SK-N-MC (cell line): ENCODE measurements at regions not wholly inside any gene's neighbourhood (a gene's known extent, or its start where the extent isn't known, plus 50 kb on each side); places are given as distances from the start of the nearest gene placed in this dataset.

Experiments used
- EZH2 ChIP-seq: fragments of 200-600 bp; sonication (generic); IDR thresholded peaks from one replicate; pipeline ENCODE4 v1.6.1; 2017; ENCODE audit warnings: antibody characterized with exemption
- FOXP2 ChIP-seq: optimal IDR thresholded peaks from 2 replicates; pipeline ENCODE3; 2011; ENCODE audit warnings: mild to moderate bottlenecking, moderate library complexity; ENCODE audit not compliant: insufficient read depth; ENCODE audit errors: extremely low read length, control extremely low read depth
- POLR2AphosphoS5 ChIP-seq: IDR thresholded peaks from 2 replicates; pipeline ENCODE4 v1.6.1; 2012; ENCODE audit warnings: mild to moderate bottlenecking, low read depth, low read length, borderline replicate concordance

DNA sequence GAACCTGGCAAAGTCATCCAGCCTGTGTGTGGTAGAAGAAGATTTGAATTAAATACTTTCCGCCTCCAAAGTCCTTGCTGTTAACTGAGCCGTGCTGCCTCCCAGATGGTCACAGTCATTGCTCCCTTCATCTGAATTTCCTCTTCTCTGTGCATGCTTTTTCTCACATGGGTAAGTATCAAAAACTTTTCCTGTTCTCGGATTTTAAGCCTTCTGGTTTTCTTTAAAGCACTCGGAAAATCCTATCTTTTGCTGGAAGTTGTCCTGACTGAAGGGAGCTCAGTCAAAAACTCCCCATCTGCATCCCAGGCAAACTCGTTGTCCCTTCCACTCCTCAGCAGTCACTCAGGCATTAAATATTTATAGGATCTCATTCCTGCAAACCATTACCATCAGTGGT, 290.0 kb upstream of the PIK3R1 start:
- TF ChIP-seq POLR2AphosphoS5 (no peak), EZH2 (no peak), FOXP2 (no peak)
